GM21786 (cell line): ENCODE measurements at regions not wholly inside any gene's neighbourhood (a gene's known extent, or its start where the extent isn't known, plus 50 kb on each side); places are given as distances from the start of the nearest gene placed in this dataset.
"Not testable (repeated sequence)": the region's sequence is repeated elsewhere in the genome, so short reads cannot be mapped to it uniquely, and the experiment has no call there.

ENCODE experiments used
- ATAC-seq: cut with Tn5 transposase; IDR thresholded peaks from one replicate; pipeline ENCODE4 v1.9.1; 2021; ENCODE audit not compliant: unreplicated experiment

DNA sequence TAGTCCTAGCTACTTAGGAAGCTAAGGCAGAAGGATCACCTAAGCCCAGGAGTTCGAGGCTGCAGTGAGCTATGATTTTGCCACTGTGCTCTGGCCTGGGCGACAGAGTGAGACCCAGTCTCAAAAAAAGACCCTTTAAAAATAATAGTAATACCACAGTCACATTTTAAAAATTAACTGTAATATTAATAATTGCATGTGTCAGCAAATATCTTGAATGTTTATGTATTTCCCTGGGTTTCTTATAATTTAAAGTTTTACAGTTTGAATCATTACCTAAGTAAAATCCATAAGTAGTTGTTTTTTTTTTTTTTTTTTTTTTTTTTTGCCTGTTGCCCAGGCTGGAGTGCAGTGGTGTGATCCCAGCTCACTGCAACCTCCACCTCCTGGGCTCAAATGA, 69.2 kb downstream of the LYZL2 start:
- ATAC-seq = no peak

DNA sequence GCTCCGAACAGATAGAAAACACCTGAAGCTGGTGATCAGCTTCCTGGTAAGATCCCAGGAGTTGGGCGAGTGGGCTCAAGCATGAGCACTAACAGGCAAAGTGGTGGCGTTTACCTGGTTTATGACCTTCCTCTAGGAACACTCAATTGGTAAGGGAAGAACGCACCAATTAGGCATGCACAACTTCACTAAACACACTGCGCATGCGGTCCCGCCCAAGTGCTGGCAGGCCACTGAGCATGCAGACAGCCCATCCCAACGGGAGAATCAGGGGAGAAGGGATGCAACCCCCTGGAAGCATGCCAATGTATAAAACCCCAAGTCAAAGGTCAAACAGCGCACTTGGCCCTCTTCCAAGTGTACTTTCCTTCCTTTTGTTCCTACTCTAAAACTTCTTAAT, 70.4 kb downstream of the LYZL2 start:
- ATAC-seq = no peak

DNA sequence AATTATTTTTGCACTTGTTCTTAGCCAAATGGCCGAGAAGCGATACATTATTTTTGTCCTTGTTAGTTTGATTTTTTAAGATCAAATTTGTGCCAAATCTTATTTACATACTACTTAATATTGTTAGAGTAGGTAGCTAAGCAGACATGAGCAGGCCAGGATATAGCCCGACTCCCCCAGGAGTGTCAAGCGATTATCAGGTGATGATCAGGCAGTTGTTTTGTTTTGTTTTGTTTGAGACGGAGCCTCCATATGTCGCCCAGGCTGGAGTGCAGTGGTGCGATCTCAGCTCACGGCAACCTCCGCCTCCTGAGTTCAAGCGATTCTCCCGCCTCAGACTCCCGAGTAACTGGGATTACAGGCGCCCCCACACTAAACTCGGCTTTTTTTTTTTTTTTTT, 71.1 kb downstream of the LYZL2 start:
- ATAC-seq = no peak

DNA sequence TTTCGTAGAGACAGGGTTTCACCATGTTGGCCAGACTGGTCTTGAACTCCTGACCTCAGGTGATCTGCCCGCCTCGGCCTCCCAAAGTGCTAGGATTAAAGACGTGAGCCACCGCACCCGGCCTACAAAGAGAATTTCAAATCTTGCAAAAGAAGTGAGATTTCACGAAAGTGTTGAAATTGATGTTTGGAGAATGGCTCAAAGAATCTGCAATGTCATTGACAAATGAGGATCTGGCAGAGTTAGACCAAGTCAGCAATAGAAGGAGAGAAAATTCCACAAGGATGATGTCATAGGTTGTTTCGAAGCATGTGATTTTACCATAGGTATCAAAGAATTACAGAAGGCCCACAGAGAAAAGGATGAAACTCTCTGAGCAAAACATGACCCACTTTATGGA, 71.7 kb downstream of the LYZL2 start:
- no peak for ATAC-seq

DNA sequence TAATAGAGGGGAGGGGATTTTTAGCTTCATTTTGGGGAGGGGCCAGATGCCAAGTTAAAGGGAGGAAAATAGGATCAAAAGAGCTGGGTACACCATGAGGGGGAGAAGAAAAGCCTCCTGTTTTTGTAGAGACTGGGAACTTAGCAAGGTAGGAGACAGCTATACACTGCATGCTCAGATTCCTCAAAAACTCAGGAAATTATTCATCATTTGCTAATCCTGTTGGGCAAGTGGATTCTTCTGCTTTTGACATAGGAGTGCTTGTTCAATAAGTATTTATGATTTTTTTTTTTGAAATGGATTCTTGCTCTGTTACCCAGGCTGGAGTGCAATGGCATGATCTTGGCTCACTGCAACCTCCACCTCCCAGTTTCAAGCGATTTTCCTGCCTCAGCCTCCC, 73.4 kb downstream of the LYZL2 start:
- ATAC-seq = no peak

DNA sequence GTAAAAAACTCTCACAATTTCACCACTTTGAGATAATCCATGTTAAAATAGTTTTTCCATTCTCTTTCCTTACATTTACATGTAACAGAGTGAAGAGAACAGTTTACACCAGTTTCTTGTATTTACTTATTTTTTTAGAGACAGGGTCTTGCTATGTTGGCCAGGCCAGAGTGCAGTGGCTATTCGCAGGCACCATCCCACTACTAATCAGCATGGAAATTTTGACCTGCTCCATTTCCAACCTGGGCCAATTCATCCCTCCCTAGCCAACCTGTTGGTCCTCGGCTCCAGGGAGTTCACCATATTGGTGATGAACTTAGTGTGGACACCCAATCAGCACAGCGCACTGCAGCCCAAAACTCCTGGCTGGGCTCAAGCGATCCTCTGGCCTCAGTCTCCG, 74.1 kb downstream of the LYZL2 start:
- ATAC-seq = no peak

DNA sequence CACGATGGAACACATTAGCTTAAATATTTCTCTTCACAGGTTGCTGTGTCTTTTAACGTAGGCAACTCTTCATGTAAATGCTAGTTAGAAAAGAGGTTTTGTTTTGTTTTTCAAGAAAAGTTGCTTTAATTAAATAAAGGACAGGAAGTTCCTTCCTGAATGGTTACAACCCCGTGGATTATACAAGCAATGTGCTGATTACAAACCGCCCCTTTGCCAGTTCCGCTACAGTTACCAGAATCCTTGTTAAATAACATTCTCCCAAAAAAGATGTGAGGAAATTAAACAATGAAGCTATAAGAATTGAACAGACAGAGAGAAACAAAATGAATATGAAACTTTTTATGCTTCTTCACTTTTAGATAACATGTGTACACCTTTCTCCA, 75.1 kb downstream of the LYZL2 start:
- ATAC-seq = no peak

DNA sequence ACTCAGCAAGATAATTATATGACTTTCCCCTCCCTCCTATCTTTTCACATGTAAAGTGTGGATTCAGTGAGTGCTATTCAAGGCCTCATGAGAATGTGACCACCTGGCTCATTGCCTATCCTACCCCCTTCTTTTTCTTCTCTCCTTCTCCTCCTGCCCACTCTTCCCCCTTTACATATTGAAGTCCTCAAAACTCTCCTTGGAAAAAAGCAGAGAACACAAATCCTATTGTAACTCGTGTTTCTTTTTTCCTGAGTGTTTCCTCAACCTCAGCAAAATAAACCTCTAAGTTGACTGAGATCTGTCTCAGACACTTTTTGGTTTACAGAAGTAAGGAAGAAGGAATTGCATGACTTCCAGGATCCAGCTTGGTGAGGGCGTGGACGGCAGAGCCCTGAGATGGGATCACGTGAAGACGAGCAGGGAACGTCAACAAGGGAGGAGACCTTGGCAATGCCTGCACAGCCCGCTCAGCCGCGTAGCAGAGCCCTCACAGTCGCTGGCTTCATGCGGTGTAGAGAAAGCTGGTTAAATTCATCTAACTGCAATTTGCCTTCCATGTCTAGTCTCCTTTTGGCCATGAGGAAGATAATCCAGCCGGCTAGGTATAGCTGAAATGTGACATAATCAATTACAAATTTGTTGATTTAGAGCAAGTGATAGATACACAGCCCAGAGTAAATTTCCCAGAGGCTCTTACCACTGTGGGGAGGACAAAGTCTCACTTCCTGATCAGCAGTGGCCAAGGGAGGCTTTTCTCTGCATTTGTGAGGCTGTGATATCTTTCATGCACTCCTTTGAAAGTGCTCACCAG, 75.7 kb downstream of the LYZL2 start:
- ATAC-seq = no peak

DNA sequence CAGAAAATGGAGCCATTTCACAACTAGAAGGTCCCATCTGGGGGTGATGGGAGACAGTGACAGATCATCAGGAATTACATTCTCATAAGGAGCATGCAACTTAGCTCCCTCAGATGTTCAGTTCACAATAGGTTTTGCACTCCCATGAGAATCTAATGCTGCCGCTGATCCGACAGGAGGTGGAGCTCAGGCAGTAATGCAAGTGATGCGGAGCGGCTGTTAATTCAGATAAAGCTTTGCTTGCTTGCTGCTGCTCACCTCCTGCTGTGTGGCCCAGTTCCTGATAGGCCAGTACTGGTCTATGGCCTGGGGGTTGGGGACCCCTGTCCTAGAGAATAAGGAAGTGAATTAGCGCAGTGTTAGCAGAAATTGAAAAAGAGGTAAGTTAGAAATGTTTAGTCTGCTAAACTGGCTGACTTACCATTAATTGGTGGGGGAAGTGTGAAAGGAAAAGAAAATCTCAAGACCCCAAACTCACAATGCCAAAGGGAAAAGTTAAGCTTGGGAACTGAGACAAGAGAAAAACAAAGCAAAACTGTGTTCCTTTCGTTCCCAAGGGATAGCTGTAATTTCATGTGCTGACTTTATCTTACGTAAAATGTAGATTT, 76.4 kb downstream of the LYZL2 start:
- no peak for ATAC-seq

DNA sequence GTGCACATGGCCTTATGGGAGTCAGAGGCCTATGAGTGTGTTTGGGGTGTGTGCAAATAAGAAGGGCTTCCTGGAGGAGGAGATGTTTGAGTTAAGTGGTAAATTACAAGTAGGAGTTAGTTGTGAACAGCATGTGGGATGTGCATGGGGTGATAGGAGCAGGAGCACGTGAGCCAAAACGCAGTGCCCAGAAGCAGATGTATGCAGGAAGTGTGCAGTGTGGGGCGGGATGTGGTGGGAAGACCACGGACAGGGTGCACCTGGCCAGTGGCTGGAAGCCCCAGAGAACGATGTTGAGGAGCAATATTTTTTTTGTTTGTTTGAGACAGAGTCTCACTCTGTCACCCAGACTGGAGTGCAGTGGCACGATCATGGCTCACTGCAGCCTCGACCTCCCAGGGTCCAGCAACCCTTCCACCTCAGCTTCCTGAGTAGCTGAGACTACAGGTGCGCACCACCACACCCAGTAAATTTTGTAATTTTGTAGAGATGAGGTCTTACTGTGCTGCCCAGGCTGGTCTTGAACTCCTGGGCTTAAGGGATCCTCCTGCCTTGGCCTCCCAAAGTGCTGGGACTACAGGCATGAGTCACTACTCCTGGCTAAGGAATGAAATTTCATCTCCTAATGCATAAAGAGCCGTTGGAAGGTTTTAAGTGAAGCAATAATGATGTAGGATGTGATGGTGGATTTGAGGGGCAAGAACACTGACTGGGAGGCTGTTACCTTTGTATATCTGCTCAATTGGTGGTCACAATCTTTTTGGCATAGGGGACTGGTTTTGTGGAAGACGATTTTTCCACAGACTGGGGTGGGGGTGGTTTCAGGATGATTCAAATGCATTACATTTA, 78.4 kb downstream of the LYZL2 start:
- no peak for ATAC-seq

DNA sequence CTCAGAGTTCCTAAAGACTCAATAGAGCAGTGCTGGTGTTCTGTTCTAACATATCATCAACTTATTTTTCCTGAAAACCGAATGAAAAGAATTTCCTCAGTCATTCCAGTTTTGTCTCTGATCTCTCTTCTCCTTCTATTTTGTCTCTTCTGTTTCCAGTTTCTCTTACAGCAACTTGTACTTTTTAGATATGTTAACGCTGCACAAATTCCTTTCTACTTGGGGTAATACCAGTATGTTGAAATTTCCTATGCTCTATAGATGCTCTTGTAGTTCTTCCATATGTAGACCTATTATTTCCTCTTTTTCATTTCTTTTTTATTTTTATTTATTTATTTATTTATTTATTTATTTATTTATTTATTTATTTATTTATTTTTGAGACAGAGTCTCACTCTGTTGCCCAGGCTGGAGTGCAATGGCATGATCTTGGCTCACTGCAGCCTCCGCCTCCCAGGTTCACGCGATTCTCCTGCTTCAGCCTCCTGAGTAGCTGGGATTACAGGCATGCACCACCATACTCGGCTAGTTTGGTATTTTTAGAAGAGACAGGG, 80.3 kb downstream of the LYZL2 start:
- ATAC-seq = not testable (repeated sequence)

DNA sequence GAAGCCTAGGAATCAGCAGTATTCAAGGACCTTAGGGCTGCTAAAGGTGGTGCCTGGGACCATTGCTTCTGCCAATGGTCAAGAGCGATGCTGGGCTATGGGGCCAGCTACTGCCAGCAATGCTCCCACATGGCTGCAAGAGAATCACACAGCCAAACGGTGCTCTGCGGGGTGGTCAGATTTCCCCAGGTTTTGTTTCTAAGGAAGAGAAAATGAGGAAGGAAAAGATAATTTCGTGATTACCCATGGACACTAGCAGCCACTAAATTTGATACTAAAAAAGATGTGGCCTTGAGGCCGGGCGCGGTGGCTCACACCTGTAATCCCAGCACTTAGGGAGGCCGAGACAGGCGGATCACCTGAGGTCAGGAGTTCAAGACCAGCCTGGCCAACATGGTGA, 83.0 kb downstream of the LYZL2 start:
- no peak for ATAC-seq

DNA sequence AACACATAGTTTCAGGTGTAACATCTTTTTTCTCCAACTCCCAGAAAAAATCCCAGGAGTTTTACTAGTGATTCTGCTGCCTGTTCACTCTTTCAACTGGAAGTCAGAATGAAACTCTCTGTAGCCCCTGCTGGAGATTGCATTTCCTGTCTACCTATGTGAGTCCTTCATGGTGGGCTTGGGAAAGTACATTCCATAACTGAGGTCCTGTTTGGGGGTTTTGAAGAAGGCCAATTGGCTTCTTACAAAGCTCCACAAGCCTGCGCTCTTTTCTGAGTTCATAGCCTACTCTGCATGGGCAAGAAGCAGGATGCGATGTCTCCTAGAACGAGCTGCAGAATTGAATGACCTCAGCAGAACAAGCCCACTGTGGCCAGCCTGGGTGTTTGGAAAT, 86.7 kb downstream of the LYZL2 start:
- no peak for ATAC-seq

DNA sequence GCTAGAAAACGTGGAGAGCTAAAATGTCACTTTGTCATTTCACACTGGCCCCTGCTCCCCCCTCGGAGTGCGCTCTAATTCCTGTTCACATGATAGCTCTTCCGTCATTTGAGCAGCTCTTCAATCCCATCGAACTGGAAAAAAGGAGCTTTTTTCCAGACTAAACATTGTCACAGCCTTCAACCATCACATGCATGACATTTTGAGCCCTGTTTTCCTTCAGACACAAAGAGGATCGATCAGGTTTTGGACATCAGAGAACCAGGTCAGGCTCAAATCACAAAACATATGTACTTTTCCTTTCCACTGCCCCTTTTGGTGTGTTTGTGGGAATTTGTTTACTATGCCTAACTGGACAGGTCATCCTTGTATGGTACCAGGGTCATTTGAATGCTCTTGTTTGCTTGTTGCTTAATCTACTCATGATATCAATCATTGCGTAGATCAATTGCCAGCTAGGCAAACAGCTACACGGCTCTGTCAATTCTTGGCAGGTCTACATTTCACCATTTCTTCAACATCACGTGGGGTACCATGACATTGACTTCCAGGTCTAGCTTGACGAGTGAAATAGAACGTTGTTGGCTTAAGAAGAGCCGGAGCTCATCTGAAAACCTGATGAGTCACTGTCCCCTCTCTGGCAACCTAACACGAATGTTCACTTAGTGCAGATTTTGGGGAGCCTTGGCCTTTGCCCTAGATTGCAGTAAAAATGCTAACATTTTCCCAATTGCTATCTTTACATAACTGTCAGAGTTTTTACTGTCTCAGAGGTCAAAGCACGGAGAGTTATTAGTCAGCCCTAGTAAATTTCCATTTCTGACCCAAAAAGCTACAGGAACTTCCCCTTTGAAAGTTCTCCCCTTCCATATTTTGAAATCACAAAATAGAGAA, 87.3 kb downstream of the LYZL2 start:
- no peak for ATAC-seq

DNA sequence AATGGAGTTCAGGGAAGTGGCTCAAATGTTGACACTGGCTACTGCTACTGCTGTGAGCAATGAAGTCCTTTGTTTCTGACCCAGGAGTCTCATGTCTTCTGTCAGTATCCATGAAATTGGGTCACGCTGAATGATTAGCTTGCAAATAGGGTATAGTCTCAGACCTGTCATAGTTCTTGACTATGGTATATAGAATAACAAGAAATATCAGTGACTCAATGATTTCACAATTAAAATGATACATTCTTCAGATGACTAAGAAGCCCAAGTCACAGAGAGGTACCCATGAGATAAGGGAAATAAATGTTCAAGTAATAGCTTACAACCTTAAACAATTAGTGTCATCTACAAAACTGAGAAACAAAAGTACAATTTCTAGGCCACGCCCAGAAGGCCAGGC, 89.3 kb downstream of the LYZL2 start:
- no peak for ATAC-seq

DNA sequence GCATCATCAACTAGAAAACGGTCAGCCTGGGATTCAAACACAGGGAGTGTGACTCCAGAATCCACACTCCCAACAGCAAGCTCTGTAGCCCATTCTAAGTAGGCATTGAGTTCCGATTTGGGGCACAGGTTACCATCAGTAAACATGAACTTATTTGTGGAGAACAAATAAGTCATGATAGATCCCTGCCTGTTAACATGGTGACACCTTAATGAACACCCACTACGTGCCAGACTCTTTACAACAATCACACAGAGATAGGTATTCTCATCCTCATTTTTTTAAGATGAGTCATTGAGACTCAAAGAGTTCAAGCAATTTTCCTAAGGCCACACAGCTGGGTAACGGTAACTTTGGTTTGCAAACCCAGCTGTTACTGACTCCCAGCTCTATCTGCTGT, 91.5 kb downstream of the LYZL2 start:
- no peak for ATAC-seq

DNA sequence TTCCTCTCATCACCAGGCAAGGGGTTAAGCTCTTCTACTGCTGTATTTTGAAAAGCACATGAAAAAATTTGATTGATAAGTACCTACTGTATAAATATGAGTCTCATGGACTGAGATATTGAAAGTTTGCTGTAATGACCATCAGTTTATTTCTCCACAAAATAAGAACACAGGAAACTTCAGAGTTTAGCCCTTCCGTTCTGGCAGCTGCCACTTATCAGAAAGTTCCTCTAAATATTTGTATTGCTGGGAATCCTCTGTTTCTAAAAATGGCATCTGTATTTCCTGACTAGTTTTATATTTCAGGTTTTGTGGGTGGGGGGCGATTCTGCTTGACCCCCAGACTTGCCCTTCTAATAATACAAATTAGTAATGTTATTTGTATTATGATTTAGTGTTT, 92.0 kb downstream of the LYZL2 start:
- no peak for ATAC-seq

DNA sequence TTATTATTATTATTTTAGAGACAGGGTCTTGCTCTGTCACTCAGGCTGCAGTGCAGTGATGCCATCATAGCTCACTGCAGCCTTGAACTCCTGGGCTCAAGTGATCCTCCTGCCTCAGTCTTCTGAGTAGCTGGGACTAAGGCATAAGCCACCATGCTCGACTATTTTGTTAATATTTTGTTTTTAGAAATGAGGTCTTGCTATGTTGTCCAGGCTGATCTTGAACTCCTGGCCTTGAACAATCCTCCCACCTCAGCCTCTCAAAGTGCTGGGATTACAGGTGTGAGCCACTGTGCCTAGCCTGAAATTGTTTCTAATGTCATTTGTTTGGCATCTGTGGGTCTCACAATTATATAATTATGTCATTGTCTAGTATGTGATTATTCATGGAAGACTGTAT, 92.4 kb downstream of the LYZL2 start:
- not testable (repeated sequence) for ATAC-seq

DNA sequence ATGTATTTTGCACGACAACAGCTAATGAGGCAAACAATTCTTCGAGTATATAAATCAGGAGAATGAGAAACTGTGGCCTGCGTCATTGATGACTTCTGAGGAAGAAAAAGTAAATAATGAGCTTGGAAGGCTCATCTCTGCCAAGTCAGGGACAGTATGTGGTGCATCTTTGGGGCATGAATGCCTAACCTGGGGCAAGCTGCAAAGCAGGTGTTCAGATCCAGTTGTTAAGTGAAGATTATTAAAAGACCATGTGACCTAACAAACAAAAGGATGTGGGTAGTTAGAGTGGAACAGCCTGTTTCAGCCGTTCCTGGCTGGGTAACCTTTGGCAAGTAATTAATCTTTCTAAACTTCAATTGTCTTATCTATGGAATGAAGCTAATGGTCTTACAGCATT, 93.0 kb downstream of the LYZL2 start:
- ATAC-seq = no peak

DNA sequence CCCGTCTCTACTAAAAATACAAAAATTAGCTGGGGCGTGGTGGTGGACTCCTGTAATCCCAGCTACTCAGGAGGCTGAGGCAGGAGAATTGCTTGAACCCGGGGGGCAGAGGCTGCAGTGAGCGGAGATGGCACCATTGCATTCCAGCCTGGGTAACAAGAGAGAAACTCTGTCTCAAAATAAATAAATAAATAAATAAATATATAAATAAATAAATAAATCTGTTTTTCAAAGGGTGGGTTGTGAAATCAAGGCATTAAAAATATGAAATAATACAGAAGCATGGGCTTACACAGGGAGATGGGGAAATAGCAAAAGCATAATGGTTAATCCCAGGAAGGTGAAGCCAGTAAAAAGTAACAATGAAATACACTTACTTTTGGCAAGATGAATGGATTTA, 93.9 kb downstream of the LYZL2 start:
- ATAC-seq = no peak
